Breast epithelium (tissue), 3 donors: ENCODE measurements at regions not wholly inside any gene's neighbourhood (a gene's known extent, or its start where the extent isn't known, plus 50 kb on each side); places are given as distances from the start of the nearest gene placed in this dataset.

Experiments used
- POLR2A ChIP-seq: fragments of 450-650 bp; IDR thresholded peaks from one replicate; pipeline ENCODE4 v1.6.1; 2016; ENCODE audit warnings: antibody characterized with exemption, mild to moderate bottlenecking, moderate library complexity
- TF ChIP-seq, protein P1 (sequence below), 3 donors: fragments of 450-650 bp; IDR thresholded peaks; one replicate each; pipeline ENCODE4 v1.5.1; 2016 to 2017; ENCODE audit warnings: antibody characterized with exemption in 3 of 3, mild to moderate bottlenecking in 3 of 3, moderate library complexity in 3 of 3

DNA sequence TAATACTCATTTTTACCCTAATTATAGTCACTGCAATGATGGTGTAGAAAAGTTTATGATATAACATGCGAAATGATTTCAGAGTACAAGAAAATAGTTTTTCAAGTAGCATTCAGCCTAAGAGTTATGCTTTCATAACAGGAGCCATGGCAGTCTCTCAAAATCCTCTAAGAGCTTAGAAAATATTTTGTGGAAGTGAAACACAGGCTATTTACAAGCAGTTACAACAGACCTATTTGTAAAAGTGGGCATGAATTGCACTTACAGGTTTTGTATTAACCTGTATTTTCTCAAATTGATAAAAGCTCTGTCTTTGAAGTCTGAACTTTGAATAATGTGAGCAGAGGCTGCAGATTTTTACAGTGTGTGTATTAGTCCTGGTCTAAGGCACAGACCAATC is 523.3 kb downstream of the LRRC70 start:
- TF ChIP-seq, protein P1, sequence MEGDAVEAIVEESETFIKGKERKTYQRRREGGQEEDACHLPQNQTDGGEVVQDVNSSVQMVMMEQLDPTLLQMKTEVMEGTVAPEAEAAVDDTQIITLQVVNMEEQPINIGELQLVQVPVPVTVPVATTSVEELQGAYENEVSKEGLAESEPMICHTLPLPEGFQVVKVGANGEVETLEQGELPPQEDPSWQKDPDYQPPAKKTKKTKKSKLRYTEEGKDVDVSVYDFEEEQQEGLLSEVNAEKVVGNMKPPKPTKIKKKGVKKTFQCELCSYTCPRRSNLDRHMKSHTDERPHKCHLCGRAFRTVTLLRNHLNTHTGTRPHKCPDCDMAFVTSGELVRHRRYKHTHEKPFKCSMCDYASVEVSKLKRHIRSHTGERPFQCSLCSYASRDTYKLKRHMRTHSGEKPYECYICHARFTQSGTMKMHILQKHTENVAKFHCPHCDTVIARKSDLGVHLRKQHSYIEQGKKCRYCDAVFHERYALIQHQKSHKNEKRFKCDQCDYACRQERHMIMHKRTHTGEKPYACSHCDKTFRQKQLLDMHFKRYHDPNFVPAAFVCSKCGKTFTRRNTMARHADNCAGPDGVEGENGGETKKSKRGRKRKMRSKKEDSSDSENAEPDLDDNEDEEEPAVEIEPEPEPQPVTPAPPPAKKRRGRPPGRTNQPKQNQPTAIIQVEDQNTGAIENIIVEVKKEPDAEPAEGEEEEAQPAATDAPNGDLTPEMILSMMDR (IDR thresholded peaks at IDR 0.05): no peak
- TF ChIP-seq POLR2A: no peak
